Esophagus squamous epithelium (tissue), 5 donors: ENCODE measurements at regions not wholly inside any gene's neighbourhood (a gene's known extent, or its start where the extent isn't known, plus 50 kb on each side); places are given as distances from the start of the nearest gene placed in this dataset.
A peak's percentile ranks its signal among the peaks of the same experiment; 100 is the strongest.

Experiments used
- DNase-seq: peaks from one replicate; lab custom pipeline; 2025; lab: John Stamatoyannopoulos, UW
- H3K27ac ChIP-seq, 4 donors: fragments of 200-600 bp; sonication (generic); one replicate each; pipeline ENCODE4 v1.5.1; 2016 to 2019; ENCODE audit warnings: mild to moderate bottlenecking in 1 of 4
- H3K27me3 ChIP-seq, 4 donors: fragments of 200-600 bp; sonication (generic); 1 replicate in 3 of 4; 2 replicates in 1 of 4; pipeline versions ENCODE4 v1.5.1 to v1.6.0; 2017 to 2021; ENCODE audit warnings: antibody characterized with exemption in 1 of 4
- H3K36me3 ChIP-seq, 3 donors: fragments of 200-600 bp; sonication (generic); one replicate each; pipeline ENCODE4 v1.5.1; 2016 to 2019
- H3K4me1 ChIP-seq, 3 donors: fragments of 200-600 bp; sonication (generic); one replicate each; pipeline ENCODE4 v1.5.1; 2017 to 2019
- H3K4me3 ChIP-seq, 4 donors: fragments of 200-600 bp; sonication (generic); 1 replicate in 3 of 4; 2 replicates in 1 of 4; pipeline ENCODE4 v1.5.1; 2016 to 2019; ENCODE audit warnings: mild to moderate bottlenecking in 2 of 4, moderate library complexity in 1 of 4
- H3K9me3 ChIP-seq, 3 donors: fragments of 200-600 bp; sonication (generic); one replicate each; pipeline ENCODE4 v1.5.1; 2016 to 2019
- CTCF ChIP-seq, 6 experiments: fragments of 450-650 bp in 4 of 6; fragments of 200-600 bp in 2 of 6; sonication (generic) in 2 of 6; IDR thresholded peaks; one replicate each; pipeline ENCODE4 v1.5.1; 2016 to 2019; ENCODE audit warnings: antibody characterized with exemption in 6 of 6, mild to moderate bottlenecking in 4 of 6, moderate library complexity in 4 of 6
- POLR2A ChIP-seq, 4 donors: fragments of 450-650 bp; IDR thresholded peaks; one replicate each; pipeline ENCODE4 v1.6.1; 2017; ENCODE audit warnings: antibody characterized with exemption in 4 of 4, mild to moderate bottlenecking in 4 of 4, moderate library complexity in 3 of 4
- WGBS, 2 donors: methylation state at CpG; one replicate each; pipeline ENCODE4 v1.1.5; 2018; 5-methylcytosine and 5-hydroxymethylcytosine counted together
- intact Hi-C: fragments of 100-400 bp; cut with DNase I; formaldehyde crosslinking; loops from one replicate; pipeline ENCODE4 v1.15.0; 2022
- donor health status: DM: yes; HTN: yes; CAD: no.

DNA sequence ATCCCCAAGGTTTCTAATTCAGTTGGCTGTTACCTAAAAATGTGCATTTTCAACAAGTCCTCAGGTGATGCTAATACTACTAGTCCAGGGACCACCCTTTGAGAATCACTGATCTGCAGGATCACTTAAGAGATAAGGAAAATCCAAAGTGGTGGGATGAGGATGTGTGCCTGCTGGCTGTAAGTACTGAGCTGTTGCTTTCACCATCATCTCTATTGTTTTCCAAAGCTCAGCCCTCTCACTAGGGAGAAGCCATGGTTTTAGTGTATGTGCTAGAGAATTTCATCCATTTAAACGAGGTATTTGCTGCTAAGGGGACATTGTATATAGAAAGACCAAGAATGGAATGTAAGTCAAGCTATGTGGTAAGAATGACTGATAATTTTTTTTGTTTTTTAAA lies 202.3 kb downstream of the KIF21A start:
- Histone ChIP-seq H3K4me1 (peaks cover 0 to 31% (median 13%) of the 10 kb centered on the region in 3 donors), H3K36me3 (no peaks in the 10 kb centered on the region), H3K9me3 (no peaks in the 10 kb centered on the region), H3K27me3 (no peaks in the 10 kb centered on the region), H3K4me3 (no peak overlapping the region), H3K27ac (no peak overlapping the region)
- intact Hi-C loops, result no loop called here
- 16 to 35% methylated on average over 1 of the region's 1 CpG for WGBS, 2 donors
- TF ChIP-seq POLR2A (IDR thresholded peaks at IDR 0.05) (no peak), CTCF (IDR thresholded peaks at IDR 0.05) (no peak)
- no peak for DNase-seq

- WGBS, 2 donors, result 39 to 43% methylated on average over 5 of the region's 5 CpGs
- no peak for DNase-seq
Observed at GRCh38 chr12:39239490-39240486, 203.1 kb downstream of the KIF21A start.

DNA sequence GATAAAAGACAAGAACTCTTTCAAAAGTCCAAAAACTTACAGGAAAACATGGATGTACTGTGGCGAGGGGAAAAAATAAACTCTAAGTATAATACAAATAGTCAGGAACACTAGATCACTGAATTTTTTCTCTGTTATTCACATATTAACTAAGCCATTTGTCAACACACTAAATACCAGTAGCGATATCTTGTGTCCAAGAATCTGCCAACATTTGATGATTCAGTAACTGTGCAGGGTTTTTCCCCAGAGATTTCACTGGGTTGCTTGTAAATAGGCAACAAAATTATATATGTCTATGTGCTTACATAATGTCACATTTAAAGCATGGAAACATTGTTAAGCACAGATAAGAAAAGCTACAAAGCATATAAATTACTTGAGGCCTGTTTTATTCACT lies 205.9 kb downstream of the KIF21A start:
- Histone ChIP-seq H3K9me3 (no peaks in the 10 kb centered on the region), H3K36me3 (no peaks in the 10 kb centered on the region), H3K4me3 (no peak overlapping the region), H3K4me1 (peaks cover 0 to 33% (median 13%) of the 10 kb centered on the region in 3 donors), H3K27ac (no peak overlapping the region), H3K27me3 (no peaks in the 10 kb centered on the region)
- no peak for TF ChIP-seq CTCF (IDR thresholded peaks at IDR 0.05)
- no peak for TF ChIP-seq POLR2A (IDR thresholded peaks at IDR 0.05)
- intact Hi-C loops, result no loop called here
- whole genome bisulfite sequencing, 2 donors, result 22 to 42% methylated on average over 2 of the region's 2 CpGs
- DNase-seq, result no peak

More at GRCh38 chr12:39239490-39240486, 203.1 kb downstream of the KIF21A start:
- peak overlapping the region in 2 of 4 donors; percentile 21 to 33 for H3K27ac ChIP-seq
- H3K27me3 ChIP-seq, result no peaks in the 10 kb centered on the region
- intact Hi-C loops, result no loop called here
- H3K4me3 ChIP-seq, result peak overlapping the region in 2 of 4 donors; percentile 1 to 2
- no peaks in the 10 kb centered on the region for H3K36me3 ChIP-seq
- H3K9me3 ChIP-seq, result no peaks in the 10 kb centered on the region
- TF ChIP-seq POLR2A (IDR thresholded peaks at IDR 0.05) (no peak), CTCF (IDR thresholded peaks at IDR 0.05) (no peak)
- H3K4me1 ChIP-seq, result peaks cover 0 to 33% (median 13%) of the 10 kb centered on the region in 3 donors

GRCh38 chr12:39235990-39236767 lies 206.7 kb downstream of the KIF21A start:
- Histone ChIP-seq H3K27ac (no peak overlapping the region), H3K36me3 (no peaks in the 10 kb centered on the region), H3K4me1 (peaks cover 0 to 33% (median 13%) of the 10 kb centered on the region in 3 donors), H3K27me3 (no peaks in the 10 kb centered on the region), H3K4me3 (no peak overlapping the region), H3K9me3 (no peaks in the 10 kb centered on the region)
- 48 to 52% methylated on average over 4 of the region's 4 CpGs for WGBS, 2 donors
- DNase-seq, result no peak
- intact Hi-C loops, result no loop called here
- no peak for TF ChIP-seq CTCF (IDR thresholded peaks at IDR 0.05)
- TF ChIP-seq POLR2A (IDR thresholded peaks at IDR 0.05), result no peak
